GM10248 (cell line): ENCODE measurements at regions not wholly inside any gene's neighbourhood (a gene's known extent, or its start where the extent isn't known, plus 50 kb on each side); places are given as distances from the start of the nearest gene placed in this dataset.

Experiments used
- CTCF ChIA-PET: fragments of 300-600 bp; sonication (Branson Sonifier 250); formaldehyde crosslinking; extraction: SDS; loops from one replicate; lab custom pipeline; 2021; ENCODE audit warnings: antibody characterized with exemption; lab: Yijun Ruan, JAX
- POLR2A ChIA-PET: fragments of 350-650 bp; sonication (Branson Sonifier 250); formaldehyde crosslinking; extraction: SDS; loops from one replicate; lab custom pipeline; 2020; ENCODE audit warnings: antibody characterized with exemption; lab: Yijun Ruan, JAX
- DNase-seq: peaks from one replicate; pipeline ENCODE4 v3.0.0; 2012; ENCODE audit errors: extremely low spot score
- TF ChIP-seq, protein P1 (sequence below): IDR thresholded peaks from 2 replicates; pipeline ENCODE4 v1.5.1; 2012; ENCODE audit warnings: mild to moderate bottlenecking, low read depth; ENCODE audit errors: extremely low read depth, missing control alignments, control extremely low read depth

DNA sequence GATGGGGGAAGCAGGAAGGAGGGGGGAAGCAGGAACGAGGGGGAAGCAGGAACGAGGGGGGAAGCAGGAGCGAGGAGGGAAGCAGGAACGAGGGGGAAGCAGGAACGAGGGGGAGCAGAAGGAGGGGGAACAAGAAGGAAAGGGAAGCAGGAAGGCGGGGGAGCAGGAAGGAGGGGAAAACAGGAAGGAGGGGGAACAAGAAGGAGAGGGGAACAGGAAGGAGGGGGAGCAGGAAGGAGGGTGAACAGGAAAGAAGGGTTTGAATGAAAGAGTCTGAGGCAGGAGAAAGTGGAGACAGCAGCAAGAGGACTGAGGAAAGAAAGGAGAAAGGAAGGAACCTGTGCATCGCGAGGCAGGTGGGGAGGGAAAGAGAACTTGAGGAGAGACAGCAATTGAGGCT, 256.6 kb downstream of the PTEN start:
- ChIA-PET CTCF (interaction anchor here (1.3 to 2.5 kb wide), 2 partner anchors 13 to 18 kb away, joined by 3 to 9 read pairs; no protein-coding TSS in a partner anchor), POLR2A (no interaction called here)
- TF ChIP-seq, protein P1, sequence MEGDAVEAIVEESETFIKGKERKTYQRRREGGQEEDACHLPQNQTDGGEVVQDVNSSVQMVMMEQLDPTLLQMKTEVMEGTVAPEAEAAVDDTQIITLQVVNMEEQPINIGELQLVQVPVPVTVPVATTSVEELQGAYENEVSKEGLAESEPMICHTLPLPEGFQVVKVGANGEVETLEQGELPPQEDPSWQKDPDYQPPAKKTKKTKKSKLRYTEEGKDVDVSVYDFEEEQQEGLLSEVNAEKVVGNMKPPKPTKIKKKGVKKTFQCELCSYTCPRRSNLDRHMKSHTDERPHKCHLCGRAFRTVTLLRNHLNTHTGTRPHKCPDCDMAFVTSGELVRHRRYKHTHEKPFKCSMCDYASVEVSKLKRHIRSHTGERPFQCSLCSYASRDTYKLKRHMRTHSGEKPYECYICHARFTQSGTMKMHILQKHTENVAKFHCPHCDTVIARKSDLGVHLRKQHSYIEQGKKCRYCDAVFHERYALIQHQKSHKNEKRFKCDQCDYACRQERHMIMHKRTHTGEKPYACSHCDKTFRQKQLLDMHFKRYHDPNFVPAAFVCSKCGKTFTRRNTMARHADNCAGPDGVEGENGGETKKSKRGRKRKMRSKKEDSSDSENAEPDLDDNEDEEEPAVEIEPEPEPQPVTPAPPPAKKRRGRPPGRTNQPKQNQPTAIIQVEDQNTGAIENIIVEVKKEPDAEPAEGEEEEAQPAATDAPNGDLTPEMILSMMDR: no peak
- no peak for DNase-seq

DNA sequence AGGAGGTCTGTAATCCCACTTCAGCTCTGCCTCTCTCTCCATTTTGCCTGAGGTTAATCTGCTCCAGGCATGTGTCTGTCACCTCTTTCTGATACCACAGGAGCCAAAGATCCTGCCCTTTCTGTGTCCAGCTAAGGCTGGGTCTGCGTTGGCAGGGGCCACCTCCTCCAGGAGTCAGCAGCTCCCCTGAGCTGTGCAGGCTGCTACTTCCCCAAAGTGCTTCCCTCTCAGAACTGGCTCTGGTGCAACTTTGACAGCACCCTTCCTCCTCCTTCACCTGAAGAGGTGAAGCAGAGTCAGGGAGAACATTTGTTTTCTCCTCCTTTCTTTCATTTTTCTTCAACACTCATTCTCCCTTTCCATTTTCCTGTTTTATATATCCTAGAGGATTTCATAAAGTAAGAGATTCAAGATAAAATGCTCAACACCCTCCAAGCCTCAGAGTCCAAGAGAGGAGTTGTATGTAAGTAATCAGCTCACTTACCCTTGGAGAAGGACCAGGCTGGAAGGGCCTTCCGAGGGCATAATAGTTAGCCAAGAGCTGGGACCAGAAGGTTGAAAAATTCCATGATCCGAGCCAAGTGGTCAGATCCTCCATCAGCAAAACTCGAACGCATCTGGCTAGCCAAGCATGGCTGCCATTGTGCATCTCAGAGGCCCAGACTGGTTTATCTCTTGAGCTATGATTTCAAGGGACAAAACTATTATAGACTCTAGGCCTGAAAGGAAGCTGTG, 257.3 kb downstream of the PTEN start:
- ChIA-PET POLR2A (no interaction called here), CTCF (interaction anchor here (0.9 to 2.5 kb wide), 5 partner anchors 13 to 269 kb away, joined by 3 to 9 read pairs (median 3); no protein-coding TSS in a partner anchor)
- no peak for DNase-seq
- TF ChIP-seq, protein P1: no peak

DNA sequence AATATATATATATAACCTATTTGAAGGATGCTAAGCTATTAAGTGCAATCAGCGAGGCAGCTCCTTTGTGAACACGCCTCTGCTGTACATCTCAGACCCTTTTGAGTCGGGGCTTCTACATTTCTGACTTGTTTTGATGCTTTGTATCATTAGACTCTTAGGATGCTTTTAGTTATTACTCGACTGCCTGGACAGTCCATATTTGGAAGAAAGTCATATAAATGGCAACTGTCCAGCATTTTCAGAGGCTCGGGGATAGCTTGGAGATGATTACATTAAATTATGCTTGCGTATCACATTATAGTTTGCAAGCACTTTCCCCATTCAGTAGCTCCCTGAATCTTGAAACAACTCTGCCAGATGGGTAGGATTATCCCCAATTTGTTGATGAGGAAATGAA, 257.9 kb downstream of the PTEN start:
- CTCF ChIA-PET: interaction anchor here (0.9 to 3.6 kb wide), 7 partner anchors 8 to 269 kb away, joined by 3 to 18 read pairs (median 3); no protein-coding TSS in a partner anchor
- no peak for DNase-seq
- POLR2A ChIA-PET: no interaction called here
- TF ChIP-seq, protein P1: no peak

DNA sequence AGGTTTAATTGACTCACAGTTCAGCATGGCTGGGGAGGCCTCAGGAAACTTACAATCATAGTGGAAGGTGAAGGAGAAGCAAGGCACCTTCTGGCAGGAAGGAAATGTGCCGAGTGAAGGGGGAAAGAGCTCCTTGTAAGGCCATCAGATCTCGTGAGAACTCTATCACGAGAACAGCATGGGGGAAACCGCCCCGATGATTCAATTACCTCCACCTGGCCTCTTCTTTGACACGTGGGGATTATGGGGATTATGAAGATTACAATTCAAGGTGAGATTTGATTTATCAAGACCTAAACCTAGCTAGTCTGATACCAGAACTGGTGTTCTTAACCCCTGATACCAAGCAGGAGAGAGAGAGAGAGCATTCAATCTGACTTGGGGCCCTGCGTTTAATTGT, 258.7 kb downstream of the PTEN start:
- DNase-seq: no peak
- CTCF ChIA-PET: interaction anchor here (1.2 to 3.6 kb wide), 6 partner anchors 9 to 436 kb away, joined by 3 to 18 read pairs (median 6); no protein-coding TSS in a partner anchor
- TF ChIP-seq, protein P1: no peak
- POLR2A ChIA-PET: no interaction called here

DNA sequence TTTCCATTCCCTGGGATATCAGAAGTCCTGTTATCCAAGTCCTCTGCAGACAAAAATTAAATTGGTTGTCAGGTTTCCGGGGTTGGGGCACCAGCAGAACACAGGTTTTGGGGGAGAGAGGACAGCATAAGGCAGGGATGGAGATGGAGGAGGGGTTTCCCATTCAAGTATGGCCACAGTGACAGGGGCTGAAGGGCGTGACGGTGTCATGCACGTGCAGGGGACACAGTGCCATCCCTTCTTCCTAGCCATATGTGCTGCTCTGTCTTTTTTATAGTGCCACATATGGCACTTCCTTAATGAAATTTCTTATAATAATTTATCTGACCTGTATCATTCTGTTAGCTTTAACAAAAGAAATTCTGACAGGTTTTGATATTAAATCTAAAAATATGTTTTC, 259.2 kb downstream of the PTEN start:
- ChIA-PET POLR2A (no interaction called here), CTCF (interaction anchor here (1.0 to 3.6 kb wide), 7 partner anchors 9 to 435 kb away, joined by 3 to 18 read pairs (median 4); no protein-coding TSS in a partner anchor)
- TF ChIP-seq, protein P1: no peak
- DNase-seq: no peak

DNA sequence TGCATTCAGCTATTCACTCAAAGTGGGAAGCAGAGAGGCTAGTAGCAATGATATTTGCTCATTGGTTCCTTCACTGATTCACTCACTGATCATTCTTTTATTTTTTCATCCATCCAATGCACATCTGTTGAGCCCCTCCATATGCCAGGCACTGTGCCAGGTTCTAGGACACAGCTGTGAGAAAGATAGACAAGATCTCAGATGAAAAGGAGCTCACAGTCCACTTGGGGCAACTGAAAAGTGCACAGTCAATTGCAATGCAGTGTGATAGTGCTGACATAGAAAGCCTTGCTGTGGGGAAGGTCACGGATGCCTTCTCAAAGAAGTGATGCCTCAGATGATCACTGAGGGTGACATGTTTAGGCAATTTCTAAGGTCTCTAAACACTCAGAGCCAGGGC, 262.3 kb downstream of the PTEN start:
- DNase-seq: no peak
- TF ChIP-seq, protein P1: no peak
- ChIA-PET CTCF (interaction anchor here (1.2 to 1.9 kb wide), 4 partner anchors 9 to 259 kb away, joined by 3 to 5 read pairs (median 4); no protein-coding TSS in a partner anchor), POLR2A (no interaction called here)
